ENCODE measurements at regions not wholly inside any gene's neighbourhood (a gene's known extent, or its start where the extent isn't known, plus 50 kb on each side); places are given as distances from the start of the nearest gene placed in this dataset.
"Not testable (repeated sequence)": the region's sequence is repeated elsewhere in the genome, so short reads cannot be mapped to it uniquely, and the experiment has no call there.

GRCh38 chr15:81870062-81870745 is 175.6 kb downstream of the MEX3B start:
- not testable (repeated sequence) for TF ChIP-seq CTCF (conservative IDR thresholded peaks at IDR 0.05); ZFX (IDR thresholded peaks at IDR 0.05)

Data from C4-2B (cell line).